Endothelial cell (in vitro differentiated cells): ENCODE measurements at regions not wholly inside any gene's neighbourhood (a gene's known extent, or its start where the extent isn't known, plus 50 kb on each side); places are given as distances from the start of the nearest gene placed in this dataset.

Experiments
- DNase-seq: peaks from one replicate; pipeline ENCODE4 v3.0.0; 2021; ENCODE audit warnings: low spot score
- H3K27ac Mint-ChIP-seq: one replicate; pipeline ENCODE4 v1.8.0; 2021; ENCODE audit warnings: mixed read lengths, inconsistent platforms; ENCODE audit not compliant: unreplicated experiment
- H3K27me3 Mint-ChIP-seq: one replicate; pipeline ENCODE4 v1.8.0; 2021; ENCODE audit warnings: mild to moderate bottlenecking, moderate library complexity, mixed read lengths, inconsistent platforms; ENCODE audit not compliant: unreplicated experiment
- H3K36me3 Mint-ChIP-seq: one replicate; pipeline ENCODE4 v1.8.0; 2021; ENCODE audit warnings: mild to moderate bottlenecking, low read depth, mixed read lengths, inconsistent platforms; ENCODE audit not compliant: unreplicated experiment
- H3K4me1 Mint-ChIP-seq: one replicate; pipeline ENCODE4 v1.8.0; 2021; ENCODE audit warnings: mild to moderate bottlenecking, mixed read lengths, inconsistent platforms; ENCODE audit not compliant: unreplicated experiment
- H3K4me3 Mint-ChIP-seq: one replicate; pipeline ENCODE4 v1.8.0; 2021; ENCODE audit warnings: mild to moderate bottlenecking, mixed read lengths, inconsistent platforms; ENCODE audit not compliant: unreplicated experiment
- H3K9me3 Mint-ChIP-seq: one replicate; pipeline ENCODE4 v1.8.0; 2021; ENCODE audit warnings: mixed read lengths, inconsistent platforms; ENCODE audit not compliant: unreplicated experiment
- CTCF ChIP-seq: fragments of 200-600 bp; sonication (generic); IDR thresholded peaks from one replicate; pipeline ENCODE4 v1.5.0; 2021; ENCODE audit warnings: antibody characterized with exemption; ENCODE audit not compliant: unreplicated experiment

GRCh38 chr20:11660673-11661072 lies 257.0 kb upstream of the BTBD3 start:
- Mint-ChIP-seq H3K4me3 (no peak overlapping the region), H3K9me3 (no peaks in the 10 kb centered on the region), H3K36me3 (no peaks in the 10 kb centered on the region), H3K27me3 (no peaks in the 10 kb centered on the region), H3K27ac (no peak overlapping the region), H3K4me1 (no peaks in the 10 kb centered on the region)
- DNase-seq = no peak
- no peak for TF ChIP-seq CTCF

GRCh38 chr20:11671015-11671511 lies 246.6 kb upstream of the BTBD3 start:
- H3K4me1 Mint-ChIP-seq = peaks cover 7% of the 10 kb centered on the region
- H3K9me3 Mint-ChIP-seq = no peaks in the 10 kb centered on the region
- no peaks in the 10 kb centered on the region for H3K36me3 Mint-ChIP-seq
- H3K27me3 Mint-ChIP-seq = no peaks in the 10 kb centered on the region
- TF ChIP-seq CTCF = no peak
- H3K27ac Mint-ChIP-seq = no peak overlapping the region
- H3K4me3 Mint-ChIP-seq = no peak overlapping the region
- no peak for DNase-seq

GRCh38 chr20:11672959-11673358 lies 244.7 kb upstream of the BTBD3 start:
- Mint-ChIP-seq H3K36me3 (no peaks in the 10 kb centered on the region), H3K9me3 (no peaks in the 10 kb centered on the region), H3K4me3 (no peak overlapping the region), H3K27ac (no peak overlapping the region), H3K4me1 (no peaks in the 10 kb centered on the region), H3K27me3 (no peaks in the 10 kb centered on the region)
- no peak for DNase-seq
- no peak for TF ChIP-seq CTCF

GRCh38 chr20:11675920-11676629 lies 241.6 kb upstream of the BTBD3 start:
- TF ChIP-seq CTCF = no peak
- no peak for DNase-seq
- no peak overlapping the region for H3K4me3 Mint-ChIP-seq
- H3K9me3 Mint-ChIP-seq = no peaks in the 10 kb centered on the region
- H3K27me3 Mint-ChIP-seq = no peaks in the 10 kb centered on the region
- no peak overlapping the region for H3K27ac Mint-ChIP-seq
- no peaks in the 10 kb centered on the region for H3K36me3 Mint-ChIP-seq
- no peaks in the 10 kb centered on the region for H3K4me1 Mint-ChIP-seq

GRCh38 chr20:11676630-11677287 lies 240.9 kb upstream of the BTBD3 start:
- H3K9me3 Mint-ChIP-seq = no peaks in the 10 kb centered on the region
- H3K27ac Mint-ChIP-seq = no peak overlapping the region
- no peaks in the 10 kb centered on the region for H3K4me1 Mint-ChIP-seq
- peak; percentile 84 for DNase-seq
- no peak overlapping the region for H3K4me3 Mint-ChIP-seq
- H3K36me3 Mint-ChIP-seq = no peaks in the 10 kb centered on the region
- no peaks in the 10 kb centered on the region for H3K27me3 Mint-ChIP-seq
- TF ChIP-seq CTCF = peak; percentile 86
